ENCODE measurements at regions not wholly inside any gene's neighbourhood (a gene's known extent, or its start where the extent isn't known, plus 50 kb on each side); places are given as distances from the start of the nearest gene placed in this dataset.

DNA sequence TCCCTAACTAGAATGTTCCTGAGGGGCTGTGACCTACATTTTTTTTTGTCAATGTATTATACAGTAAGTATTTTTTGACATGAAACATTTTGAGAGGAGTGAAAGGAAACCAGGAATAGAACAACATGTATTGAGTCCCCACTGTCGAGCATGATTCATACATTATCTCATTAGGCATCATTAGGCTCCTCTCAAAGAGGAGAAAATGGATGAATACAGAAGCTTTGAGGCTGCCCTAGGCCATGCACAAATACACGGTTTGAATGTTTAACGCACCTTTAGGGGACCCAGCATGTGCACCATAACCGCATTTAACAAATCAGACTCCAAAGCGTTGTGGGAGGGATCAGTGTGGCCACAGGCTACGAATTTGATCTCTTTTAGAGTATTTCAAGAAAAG lies 87.8 kb downstream of the TBXT start:
- TF ChIP-seq POLR2AphosphoS5 (IDR thresholded peaks at IDR 0.05; ENCODE audit: borderline replicate concordance, low read depth, low read length) (no peak), EZH2 (IDR thresholded peaks at IDR 0.05) (no peak)

All from SK-N-MC (cell line).